Endothelial cell of umbilical vein (primary cell): ENCODE measurements at regions not wholly inside any gene's neighbourhood (a gene's known extent, or its start where the extent isn't known, plus 50 kb on each side); places are given as distances from the start of the nearest gene placed in this dataset.

Source experiments
- BruUV-seq: library from RNA; stranded (reverse); fragments of 400-500 nt; replicated peaks from 2 replicates; lab custom pipeline; 2021; lab: Mats Ljungman, UMichigan
- CTCF ChIA-PET: fragments of 300-600, 350-600 bp; sonication (Branson Sonifier 250); formaldehyde crosslinking; loops from one replicate; lab custom pipeline; 2021; ENCODE audit warnings: antibody characterized with exemption, inconsistent platforms; lab: Charles Lee
- POLR2A ChIA-PET: fragments of 300-600, 350-600 bp; sonication (Branson Sonifier 250); formaldehyde crosslinking; loops from one replicate; lab custom pipeline; 2021; ENCODE audit warnings: antibody characterized with exemption, inconsistent platforms; lab: Charles Lee
- DNase-seq: peaks from one replicate; pipeline ENCODE4 v3.0.0-alpha.2; 2011; ENCODE audit warnings: low read depth, low spot score
- FAIRE-seq: peaks from 2 replicates; lab custom pipeline; 2011; peaks lifted over from hg19 to GRCh38; lab: Jason Lieb, UNC
- H2AFZ ChIP-seq: 2 replicates; pipeline ENCODE4 v1.6.0; 2012; ENCODE audit warnings: low read depth, low read length, control low read depth, inconsistent platforms
- H3K27ac ChIP-seq: 2 replicates; pipeline ENCODE4 v1.5.1; 2011; ENCODE audit warnings: low read depth, mild to moderate bottlenecking, control low read depth, low read length, moderate library complexity; ENCODE audit not compliant: insufficient read depth
- H3K27me3 ChIP-seq, 2 experiments: 2 replicates each; pipeline versions ENCODE4 v1.6.0 to v1.6.1; 2011; ENCODE audit warnings: low read length in 2 of 2, mixed read lengths in 1 of 2; ENCODE audit not compliant: control insufficient read depth in 2 of 2, insufficient read depth in 2 of 2
- H3K36me3 ChIP-seq, 2 experiments: 2 replicates in 1 of 2; 3 replicates in 1 of 2; pipeline ENCODE4 v1.5.1; 2011; ENCODE audit warnings: low read length in 2 of 2, mild to moderate bottlenecking in 1 of 2, moderate library complexity in 1 of 2; ENCODE audit not compliant: control insufficient read depth in 2 of 2, insufficient read depth in 2 of 2; ENCODE audit errors: extremely low read depth in 1 of 2
- H3K4me1 ChIP-seq: 3 replicates; pipeline ENCODE4 v1.5.1; 2011; ENCODE audit warnings: mild to moderate bottlenecking, low read length; ENCODE audit not compliant: control insufficient read depth, insufficient read depth; ENCODE audit errors: extremely low read depth
- H3K4me2 ChIP-seq: 2 replicates; pipeline ENCODE4 v1.6.1; 2011; ENCODE audit warnings: low read length, control low read depth, mixed read lengths; ENCODE audit not compliant: insufficient read depth
- H3K4me3 ChIP-seq, 3 experiments: fragments of 200-600 bp in 1 of 3; sonication (generic), shearing (Covaris generic) in 1 of 3; replicated peaks in 1 of 3; 2 replicates each; pipeline ENCODE4 v1.5.1; 2011 to 2016; ENCODE audit warnings: control low read depth in 3 of 3, low read length in 3 of 3, mild to moderate bottlenecking in 2 of 3, inconsistent platforms in 1 of 3, low read depth in 1 of 3, moderate library complexity in 1 of 3; ENCODE audit not compliant: insufficient read depth in 1 of 3
- H3K79me2 ChIP-seq: 2 replicates; pipeline ENCODE4 v1.6.0; 2012; ENCODE audit warnings: low read length, inconsistent platforms; ENCODE audit not compliant: control insufficient read depth, insufficient read depth
- H3K9ac ChIP-seq: replicated peaks from 2 replicates; pipeline ENCODE3; 2011; ENCODE audit warnings: low read length, control low read depth; ENCODE audit not compliant: insufficient read depth; ENCODE audit errors: extremely low read depth
- H3K9me1 ChIP-seq: replicated peaks from 3 replicates; pipeline ENCODE4 v1.6.0; 2011; ENCODE audit warnings: mild to moderate bottlenecking, low read length; ENCODE audit not compliant: control insufficient read depth, insufficient read depth; ENCODE audit errors: extremely low read depth
- H3K9me3 ChIP-seq: replicated peaks from 2 replicates; pipeline ENCODE4 v1.5.1; 2012; ENCODE audit warnings: low read length, inconsistent platforms; ENCODE audit not compliant: control insufficient read depth, insufficient read depth
- H4K20me1 ChIP-seq: replicated peaks from 2 replicates; pipeline ENCODE3; 2011; ENCODE audit warnings: mild to moderate bottlenecking, low read length; ENCODE audit not compliant: control insufficient read depth, insufficient read depth; ENCODE audit errors: extremely low read depth
- CTCF ChIP-seq, 2 donors: IDR thresholded peaks; 1 replicate in 1 of 2; 2 replicates in 1 of 2; pipeline ENCODE4 v1.5.1; 2011; ENCODE audit warnings: low read length in 2 of 2, mild to moderate bottlenecking in 2 of 2, moderate library complexity in 2 of 2, control low read depth in 1 of 2, inconsistent platforms in 1 of 2, low read depth in 1 of 2; ENCODE audit not compliant: insufficient read depth in 1 of 2; ENCODE audit errors: extremely low read depth in 1 of 2
- EZH2 ChIP-seq: IDR thresholded peaks from 2 replicates; pipeline ENCODE4 v1.6.1; 2012; ENCODE audit warnings: borderline replicate concordance, low read depth, mild to moderate bottlenecking, moderate library complexity, low read length, inconsistent platforms; ENCODE audit not compliant: severe bottlenecking
- FOS ChIP-seq: IDR thresholded peaks from 2 replicates; pipeline ENCODE4 v1.6.1; 2011; ENCODE audit warnings: mild to moderate bottlenecking, low read length, moderate library complexity, borderline replicate concordance; ENCODE audit not compliant: insufficient read depth
- GATA2 ChIP-seq: IDR thresholded peaks from 2 replicates; pipeline ENCODE4 v1.7.0; 2011; ENCODE audit warnings: low read depth, mild to moderate bottlenecking, moderate library complexity, mixed read lengths, low read length; ENCODE audit not compliant: insufficient read length, insufficient read depth
- JUN ChIP-seq: IDR thresholded peaks from 2 replicates; pipeline ENCODE4 v1.6.1; 2011; ENCODE audit warnings: borderline replicate concordance, low read depth; ENCODE audit not compliant: insufficient read length, insufficient read depth
- MAX ChIP-seq: IDR thresholded peaks from 2 replicates; pipeline ENCODE4 v1.6.1; 2011; ENCODE audit not compliant: insufficient read depth, insufficient read length
- MYC ChIP-seq: IDR thresholded peaks from one replicate; pipeline ENCODE4 v1.6.1; 2011; ENCODE audit warnings: mild to moderate bottlenecking, low read depth, low read length
- POLR2A ChIP-seq: IDR thresholded peaks from 2 replicates; pipeline ENCODE4 v1.6.1; 2012; ENCODE audit warnings: low read depth, mild to moderate bottlenecking, control low read depth, low read length
- POLR2AphosphoS5 ChIP-seq: IDR thresholded peaks from 2 replicates; pipeline ENCODE4 v1.6.1; 2012; ENCODE audit warnings: low read depth, mild to moderate bottlenecking, control low read depth, low read length, moderate library complexity; ENCODE audit not compliant: insufficient read depth
- dilution Hi-C: fragments of 300-500 bp; cut with MboI; formaldehyde crosslinking; loops from one replicate; pipeline ENCODE4 v1.15.0; 2019; ENCODE audit warnings: low sequenced_read_pairs; ENCODE audit not compliant: extremely low pct_ligation_motif_present
- intact Hi-C: fragments of 100-400 bp; cut with micrococcal nuclease; formaldehyde crosslinking; loops from one replicate; pipeline ENCODE4 v1.10.0; 2022

GRCh38 chr7:49438281-49438680, 335.2 kb upstream of the VWC2 start:
- BruUV-seq: no TSS peak
- H4K20me1 ChIP-seq: no peaks in the 10 kb centered on the region
- no peaks in the 10 kb centered on the region for H3K79me2 ChIP-seq
- ChIA-PET CTCF (no interaction called here), POLR2A (no interaction called here)
- FAIRE-seq (no peak), DNase-seq (no peak)
- H3K27ac ChIP-seq: no peak overlapping the region
- no peak overlapping the region for H3K4me2 ChIP-seq
- dilution Hi-C loops: no loop called here
- peaks cover 8% of the 10 kb centered on the region for H3K9me3 ChIP-seq
- no peaks in the 10 kb centered on the region for H3K9me1 ChIP-seq
- intact Hi-C loops: no loop called here
- no peak for TF ChIP-seq POLR2A
- no peak for TF ChIP-seq JUN
- no peak for TF ChIP-seq MYC
- no peak for TF ChIP-seq MAX
- no peak for TF ChIP-seq EZH2
- TF ChIP-seq CTCF (IDR thresholded peaks at IDR 0.05; ENCODE audit: extremely low read depth in 1 of 2, insufficient read depth in 1 of 2, low read depth in 1 of 2, low read length in 2 of 2): no peak
- TF ChIP-seq GATA2: no peak
- no peak overlapping the region for H3K4me3 ChIP-seq
- H3K27me3 ChIP-seq: no peaks in the 10 kb centered on the region
- no peaks in the 10 kb centered on the region for H3K4me1 ChIP-seq
- no peaks in the 10 kb centered on the region for H3K36me3 ChIP-seq
- no peak overlapping the region for H3K9ac ChIP-seq
- no peak overlapping the region for H2AFZ ChIP-seq

- FAIRE-seq (no peak), DNase-seq (no peak)
- ChIA-PET CTCF (no interaction called here), POLR2A (no interaction called here)
- no peaks in the 10 kb centered on the region for H3K9me1 ChIP-seq
- intact Hi-C loops (no loop called here), dilution Hi-C loops (no loop called here)
- H3K9ac ChIP-seq: no peak overlapping the region
- H3K79me2 ChIP-seq: no peaks in the 10 kb centered on the region
- H3K27me3 ChIP-seq: no peaks in the 10 kb centered on the region
- BruUV-seq: no TSS peak
- no peak overlapping the region for H3K27ac ChIP-seq
- TF ChIP-seq CTCF (IDR thresholded peaks at IDR 0.05; ENCODE audit: extremely low read depth in 1 of 2, insufficient read depth in 1 of 2, low read depth in 1 of 2, low read length in 2 of 2) (no peak), GATA2 (no peak), POLR2AphosphoS5 (no peak), FOS (no peak), MYC (no peak), JUN (no peak), EZH2 (no peak), MAX (no peak), POLR2A (no peak)
- no peak overlapping the region for H3K4me3 ChIP-seq
- H3K4me1 ChIP-seq: no peaks in the 10 kb centered on the region
- H2AFZ ChIP-seq: no peak overlapping the region
- no peak overlapping the region for H3K4me2 ChIP-seq
- H3K9me3 ChIP-seq: peaks cover 3% of the 10 kb centered on the region
- H3K36me3 ChIP-seq: no peaks in the 10 kb centered on the region
- no peaks in the 10 kb centered on the region for H4K20me1 ChIP-seq
Measured at GRCh38 chr7:49443515-49443914, 329.9 kb upstream of the VWC2 start.
